NCI-H1105 treated with DMSO at 0.1 percent for 48 hours (cell line): ENCODE measurements at regions not wholly inside any gene's neighbourhood (a gene's known extent, or its start where the extent isn't known, plus 50 kb on each side); places are given as distances from the start of the nearest gene placed in this dataset.

Experiments used
- DNase-seq: peaks from one replicate; lab custom pipeline; 2025; lab: John Stamatoyannopoulos, UW

DNA sequence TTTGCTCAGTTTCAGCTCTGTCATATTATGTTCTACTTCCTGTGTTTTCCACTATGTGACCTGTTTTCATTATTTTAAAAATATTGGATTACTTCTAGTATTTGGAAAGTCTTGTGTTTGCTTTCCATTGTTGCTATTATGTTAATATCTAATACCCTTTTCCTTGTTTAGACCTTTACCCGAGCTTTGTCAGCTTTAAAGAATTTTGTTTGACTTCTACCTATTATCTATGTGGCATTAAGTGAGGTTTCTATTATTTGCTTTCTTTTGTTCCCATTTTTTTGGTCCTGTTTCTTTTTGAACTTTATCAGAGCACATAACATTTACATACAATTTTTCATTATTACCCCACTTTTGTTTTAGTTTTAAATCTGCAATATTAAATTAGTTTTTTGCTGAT, 202.7 kb downstream of the MANEA start:
- DNase-seq: no peak

DNA sequence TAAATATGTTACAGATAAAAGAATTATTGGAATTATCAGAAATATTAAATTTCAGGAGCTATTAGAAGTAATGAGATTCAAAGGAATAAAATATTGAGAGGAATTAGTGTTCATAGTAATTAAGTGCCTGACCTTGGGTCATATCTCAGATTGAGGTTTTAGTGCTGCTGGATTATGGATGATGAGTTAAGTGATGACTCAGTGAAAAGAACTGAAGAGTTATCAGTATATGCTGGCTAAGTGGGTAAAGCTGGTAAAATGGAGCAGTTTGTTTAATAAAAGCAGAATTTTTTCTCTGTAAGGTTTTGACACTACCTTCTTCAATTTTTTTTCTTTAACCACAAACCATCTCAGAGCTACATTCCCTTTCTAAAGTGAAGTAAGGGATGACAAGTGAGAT, 206.7 kb downstream of the MANEA start:
- no peak for DNase-seq

- no peak for DNase-seq
These were observed 207.5 kb downstream of the MANEA start for GRCh38 chr6:95784869-95785268.

GRCh38 chr6:95785785-95786184, 208.4 kb downstream of the MANEA start:
- no peak for DNase-seq

DNA sequence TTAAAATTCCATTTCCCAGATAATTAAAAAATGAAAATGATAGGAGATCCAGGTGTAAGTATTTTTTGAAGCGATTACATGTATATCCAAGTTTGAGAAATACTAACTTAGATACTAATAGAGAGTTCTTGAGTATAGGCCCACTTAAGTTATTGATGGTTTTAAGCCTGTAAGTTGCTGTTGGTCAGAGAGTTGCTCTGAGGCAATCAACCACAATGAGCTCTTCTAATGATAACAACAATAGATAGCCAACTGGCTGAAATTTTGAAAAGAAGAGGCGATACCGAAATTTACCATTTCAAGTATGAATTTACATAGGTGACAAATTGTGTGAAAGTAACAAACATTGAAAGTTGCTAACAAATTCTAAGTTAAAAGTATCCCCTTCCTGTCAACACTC, 209.5 kb downstream of the MANEA start:
- no peak for DNase-seq

GRCh38 chr6:95790787-95791186, 213.5 kb downstream of the MANEA start:
- no peak for DNase-seq

DNA sequence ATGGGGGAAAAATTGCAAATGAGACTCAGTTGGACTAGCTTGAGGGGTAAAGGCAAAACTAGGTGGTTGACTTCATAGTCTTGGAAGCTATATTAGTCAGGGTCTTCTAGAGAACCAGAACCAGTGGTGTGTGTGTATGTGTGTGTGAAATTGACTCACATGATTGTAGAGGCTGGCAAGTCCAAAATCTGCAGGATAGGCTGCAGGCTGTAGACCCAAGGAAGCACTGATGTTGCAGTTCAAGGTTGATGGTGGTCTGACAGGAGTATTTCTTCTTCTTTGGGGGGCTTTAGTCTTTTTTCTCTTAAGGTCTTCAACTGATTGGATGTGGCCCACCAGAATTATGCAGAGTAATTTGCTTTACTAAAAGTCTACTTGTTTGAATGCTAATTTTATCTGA, 217.4 kb downstream of the MANEA start:
- DNase-seq: no peak

DNA sequence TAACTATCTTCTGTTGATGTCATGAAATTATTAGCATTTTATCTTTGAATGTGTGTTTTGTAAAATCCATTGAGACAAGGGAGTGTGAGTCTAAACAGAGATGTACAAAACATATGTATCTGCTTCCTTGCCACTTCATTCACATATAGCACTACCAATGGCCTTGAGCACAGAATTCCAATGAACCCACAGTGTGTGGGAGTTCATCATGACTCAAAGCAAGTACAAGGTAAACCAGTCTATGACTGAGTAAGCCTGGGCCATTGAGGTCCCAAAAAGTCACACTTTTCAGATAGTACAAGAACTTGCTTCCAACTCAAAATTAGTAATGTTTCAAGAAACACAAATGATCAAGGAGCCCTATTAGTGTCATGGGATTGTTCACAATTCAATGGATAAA, 218.6 kb downstream of the MANEA start:
- DNase-seq: no peak

DNA sequence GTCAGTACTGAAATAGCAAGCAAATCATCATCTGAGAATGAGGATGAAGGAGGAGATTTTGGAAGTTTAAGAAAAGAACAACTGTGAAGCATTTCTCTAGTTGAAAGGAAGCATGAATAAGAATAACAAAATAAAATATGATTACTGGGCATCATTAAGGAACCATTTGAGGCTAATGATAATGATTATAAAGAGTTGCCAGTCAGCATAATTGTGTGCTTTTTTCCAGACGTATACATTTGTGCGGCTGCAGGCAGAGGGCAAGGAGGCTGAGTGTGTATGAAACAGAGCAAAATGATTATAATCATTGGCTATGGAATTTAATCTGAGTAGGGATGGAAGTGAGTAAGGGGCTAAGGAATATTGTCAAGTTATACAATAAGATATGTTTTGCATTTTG, 218.7 kb upstream of the FUT9 start:
- DNase-seq: no peak

GRCh38 chr6:95802978-95803377, 212.8 kb upstream of the FUT9 start:
- no peak for DNase-seq

GRCh38 chr6:95803889-95804288, 211.9 kb upstream of the FUT9 start:
- DNase-seq: no peak

- DNase-seq: no peak
These were observed 210.8 kb upstream of the FUT9 start for GRCh38 chr6:95804847-95805541.

GRCh38 chr6:95805699-95806098, 210.1 kb upstream of the FUT9 start:
- no peak for DNase-seq

DNA sequence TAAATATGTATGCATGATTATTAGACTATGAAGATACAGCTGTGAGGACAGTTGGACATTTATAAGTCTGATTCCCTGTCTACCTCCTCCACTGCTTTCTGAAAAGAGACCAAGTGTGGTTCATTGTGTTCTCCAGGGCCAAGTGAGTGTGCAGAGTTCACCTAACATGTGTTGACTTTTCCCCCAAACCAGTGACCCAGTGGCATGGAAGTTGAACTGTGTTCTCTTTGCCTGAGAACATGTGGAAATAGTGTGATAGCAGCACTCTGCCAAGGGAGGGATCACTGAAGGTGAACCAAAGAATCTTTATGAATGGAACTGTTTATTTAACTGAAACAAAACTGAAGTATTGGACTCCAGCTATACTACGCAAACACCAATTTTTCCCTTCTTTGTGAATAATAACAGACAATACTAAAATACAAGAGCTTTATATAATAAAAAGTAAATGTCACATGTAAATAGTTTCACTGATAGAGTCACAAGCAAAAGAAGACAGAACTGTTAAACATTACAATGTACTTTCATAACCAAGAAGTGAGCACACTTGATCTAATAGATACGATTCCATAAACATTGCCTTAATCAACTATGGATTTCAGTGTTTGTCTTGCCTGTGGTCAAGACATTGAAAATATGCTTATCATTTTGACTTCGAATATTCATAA, 200.3 kb upstream of the FUT9 start:
- no peak for DNase-seq

DNA sequence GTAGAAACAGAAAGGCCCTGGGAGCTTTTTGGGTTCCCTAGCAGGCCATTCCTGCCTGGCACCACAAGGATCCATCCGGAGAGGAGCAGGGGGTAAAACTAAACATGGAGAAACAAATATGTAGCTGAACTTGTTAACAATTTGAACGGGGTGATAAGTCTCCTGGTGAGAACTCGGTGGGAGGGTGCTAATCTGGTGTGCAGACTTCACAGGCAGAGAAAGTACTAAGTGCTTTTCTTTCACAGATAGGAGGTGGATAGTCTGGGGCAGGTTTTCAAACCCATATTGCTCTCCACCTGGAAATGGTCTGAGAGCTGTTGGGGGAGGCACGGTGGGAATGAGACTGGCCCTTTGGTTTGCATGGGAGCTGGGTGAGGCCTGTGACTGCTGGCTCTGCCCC, 196.3 kb upstream of the FUT9 start:
- no peak for DNase-seq

- no peak for DNase-seq
These were observed 195.8 kb upstream of the FUT9 start for GRCh38 chr6:95819939-95820338.

- no peak for DNase-seq
These were observed 184.8 kb upstream of the FUT9 start for GRCh38 chr6:95830859-95831557.

DNA sequence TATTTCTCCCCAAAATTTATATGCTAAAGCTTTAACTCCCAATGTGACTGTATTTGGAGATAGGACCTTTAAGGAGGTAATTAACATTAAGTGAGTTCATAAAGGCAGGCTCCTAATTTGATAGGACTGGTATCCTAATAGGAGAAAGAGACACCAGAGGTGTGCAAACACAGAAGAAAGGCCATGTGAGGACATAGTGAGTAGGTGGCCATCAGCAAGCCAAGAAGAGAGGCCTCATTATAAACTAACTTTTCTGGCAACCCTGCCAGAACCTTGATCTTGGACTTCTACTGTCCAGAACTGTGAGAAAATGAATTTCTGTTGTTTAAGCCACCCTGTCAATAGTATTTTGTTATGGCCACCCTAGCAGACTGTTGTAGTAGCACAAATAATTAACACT, 177.9 kb upstream of the FUT9 start:
- no peak for DNase-seq

GRCh38 chr6:95841560-95841959, 174.2 kb upstream of the FUT9 start:
- DNase-seq: no peak

- peak; percentile 77 for DNase-seq
These were observed 169.1 kb upstream of the FUT9 start for GRCh38 chr6:95846652-95847051.

DNA sequence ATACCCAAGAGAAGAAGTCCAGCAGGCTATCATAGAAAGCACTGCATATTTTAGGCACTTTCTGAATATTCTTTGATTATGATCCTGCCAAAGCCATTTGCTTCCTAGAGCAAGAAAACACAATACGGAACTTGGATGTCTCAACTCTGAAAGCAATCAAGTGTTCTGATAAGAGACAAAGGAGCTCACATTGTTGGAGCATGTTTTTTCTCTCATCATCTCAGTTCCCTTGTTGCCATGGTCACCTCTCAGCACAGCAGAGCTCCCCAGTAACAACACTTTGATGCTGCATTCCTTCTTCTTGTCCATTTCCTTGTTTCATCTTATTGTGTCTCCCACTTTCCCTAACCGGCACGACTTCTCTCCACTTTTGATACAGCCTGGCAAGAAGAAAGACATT, 168.7 kb upstream of the FUT9 start:
- peak; percentile 57 for DNase-seq

- DNase-seq: no peak
These were observed 167.1 kb upstream of the FUT9 start for GRCh38 chr6:95848717-95849116.

DNA sequence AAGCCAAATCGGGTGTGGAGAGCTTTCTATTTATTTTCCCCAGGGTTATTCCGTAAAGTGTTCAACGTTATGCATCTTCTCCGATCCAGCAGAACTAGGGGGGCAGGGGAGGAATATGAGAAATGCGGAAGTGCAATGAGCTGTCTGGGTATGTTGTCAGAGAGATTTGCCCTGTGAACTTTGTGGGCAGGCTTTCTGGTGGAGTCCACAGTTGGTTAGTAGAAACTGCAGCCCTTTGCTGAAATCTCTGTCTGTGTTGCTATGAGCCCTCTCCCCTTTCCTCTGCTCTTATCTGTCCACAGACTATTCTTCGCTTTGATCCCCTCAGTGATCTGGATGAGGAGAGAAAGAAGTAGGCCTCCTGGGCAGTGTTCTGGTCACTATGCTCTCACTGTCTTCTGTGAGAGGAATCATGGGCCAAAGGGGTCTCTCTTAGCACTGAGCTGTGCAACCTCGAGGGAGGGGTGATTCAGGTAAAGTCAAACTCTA, 158.9 kb upstream of the FUT9 start:
- DNase-seq: no peak
